ENCODE measurements at regions not wholly inside any gene's neighbourhood (a gene's known extent, or its start where the extent isn't known, plus 50 kb on each side); places are given as distances from the start of the nearest gene placed in this dataset.

DNA sequence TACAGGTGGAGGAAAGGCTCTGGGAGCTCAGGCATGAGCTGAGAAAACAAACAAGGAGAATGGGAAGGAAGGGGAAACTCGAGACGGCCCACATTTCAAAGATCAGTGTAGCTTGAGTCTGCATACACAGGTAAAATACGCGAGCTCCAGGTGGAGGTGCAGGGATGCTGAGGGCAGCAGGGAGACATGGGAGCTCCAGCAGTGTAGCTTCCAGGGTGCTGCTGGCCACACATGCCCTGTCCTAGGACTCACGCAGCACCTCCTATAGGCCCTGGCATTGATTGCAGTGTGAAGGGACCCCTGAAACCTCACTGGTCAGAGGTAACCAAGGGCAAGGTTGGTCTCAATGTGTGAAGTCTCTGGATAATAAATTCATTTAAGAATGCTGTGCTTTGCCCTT lies 362.8 kb upstream of the HS6ST1 start:
- Histone ChIP-seq H3K4me3 (IDR thresholded peaks at IDR 0.05; ENCODE audit: insufficient read depth, low read depth, low read length) (no peak overlapping the region), H3K27ac (no peak overlapping the region), H2AFZ (ENCODE audit: low read depth) (no peak overlapping the region), H4K20me1 (ENCODE audit: insufficient read depth) (no peaks in the 10 kb centered on the region), H3K9ac (no peak overlapping the region), H3K4me2 (no peak overlapping the region), H3K79me2 (ENCODE audit: insufficient read depth, low read depth) (no peaks in the 10 kb centered on the region), H3K27me3 (ENCODE audit: insufficient read depth, low read depth) (no peaks in the 10 kb centered on the region), H3K4me1 (ENCODE audit: low read depth, poor library complexity, severe bottlenecking) (no peaks in the 10 kb centered on the region), H3K36me3 (ENCODE audit: insufficient read depth) (no peaks in the 10 kb centered on the region)
- no peak for TF ChIP-seq CTCF (conservative IDR thresholded peaks at IDR 0.05; ENCODE audit: low read depth, low read length)

DNA sequence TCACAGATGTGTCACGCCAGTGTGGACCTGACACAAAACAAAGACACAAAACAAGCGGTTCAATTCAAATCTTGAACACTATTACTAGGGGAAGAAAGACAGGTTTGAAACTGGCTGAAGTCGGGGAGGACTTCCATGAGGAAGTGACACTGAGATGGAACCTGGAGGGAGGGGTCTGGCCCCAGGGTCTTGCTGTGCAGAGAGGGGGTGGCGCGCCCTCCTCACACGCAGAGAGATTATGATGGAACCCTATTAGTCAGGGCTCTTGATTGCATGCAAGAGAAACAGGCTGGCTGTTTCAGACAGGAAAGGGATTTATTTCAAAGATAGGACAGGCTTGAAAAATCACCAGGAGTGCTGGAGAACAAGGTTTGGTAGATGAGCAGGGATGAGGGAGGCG lies 363.6 kb upstream of the HS6ST1 start:
- Histone ChIP-seq H3K4me3 (IDR thresholded peaks at IDR 0.05; ENCODE audit: insufficient read depth, low read depth, low read length) (no peak overlapping the region), H3K36me3 (ENCODE audit: insufficient read depth) (no peaks in the 10 kb centered on the region), H3K27ac (no peak overlapping the region), H3K79me2 (ENCODE audit: insufficient read depth, low read depth) (no peaks in the 10 kb centered on the region), H3K27me3 (ENCODE audit: insufficient read depth, low read depth) (no peaks in the 10 kb centered on the region), H3K4me2 (no peak overlapping the region), H4K20me1 (ENCODE audit: insufficient read depth) (no peaks in the 10 kb centered on the region), H2AFZ (ENCODE audit: low read depth) (no peak overlapping the region), H3K4me1 (ENCODE audit: low read depth, poor library complexity, severe bottlenecking) (no peaks in the 10 kb centered on the region), H3K9ac (no peak overlapping the region)
- TF ChIP-seq CTCF (conservative IDR thresholded peaks at IDR 0.05; ENCODE audit: low read depth, low read length) = no peak

- Histone ChIP-seq H3K9ac (no peak overlapping the region), H3K4me2 (no peak overlapping the region), H3K79me2 (ENCODE audit: insufficient read depth, low read depth) (no peaks in the 10 kb centered on the region), H3K27ac (no peak overlapping the region), H2AFZ (ENCODE audit: low read depth) (no peak overlapping the region), H3K27me3 (ENCODE audit: insufficient read depth, low read depth) (no peaks in the 10 kb centered on the region), H3K36me3 (ENCODE audit: insufficient read depth) (no peaks in the 10 kb centered on the region), H4K20me1 (ENCODE audit: insufficient read depth) (no peaks in the 10 kb centered on the region), H3K4me3 (IDR thresholded peaks at IDR 0.05; ENCODE audit: insufficient read depth, low read depth, low read length) (no peak overlapping the region), H3K4me1 (ENCODE audit: low read depth, poor library complexity, severe bottlenecking) (no peaks in the 10 kb centered on the region)
- TF ChIP-seq CTCF (conservative IDR thresholded peaks at IDR 0.05; ENCODE audit: low read depth, low read length) = no peak
Measured at GRCh38 chr2:128682729-128683284, 364.1 kb upstream of the HS6ST1 start.

- no peaks in the 10 kb centered on the region for H3K4me1 ChIP-seq (ENCODE audit: low read depth, poor library complexity, severe bottlenecking)
- no peak overlapping the region for H3K9ac ChIP-seq
- no peak for TF ChIP-seq CTCF (conservative IDR thresholded peaks at IDR 0.05; ENCODE audit: low read depth, low read length)
- H3K4me2 ChIP-seq = no peak overlapping the region
- H3K27me3 ChIP-seq (ENCODE audit: insufficient read depth, low read depth) = no peaks in the 10 kb centered on the region
- H3K36me3 ChIP-seq (ENCODE audit: insufficient read depth) = no peaks in the 10 kb centered on the region
- H2AFZ ChIP-seq (ENCODE audit: low read depth) = no peak overlapping the region
- no peaks in the 10 kb centered on the region for H3K79me2 ChIP-seq (ENCODE audit: insufficient read depth, low read depth)
- H3K4me3 ChIP-seq (IDR thresholded peaks at IDR 0.05; ENCODE audit: insufficient read depth, low read depth, low read length) = no peak overlapping the region
- no peak overlapping the region for H3K27ac ChIP-seq
- no peaks in the 10 kb centered on the region for H4K20me1 ChIP-seq (ENCODE audit: insufficient read depth)
Measured at GRCh38 chr2:128684523-128684922, 365.9 kb upstream of the HS6ST1 start.

Measured in KMS-11 (cell line).